ENCODE measurements at regions not wholly inside any gene's neighbourhood (a gene's known extent, or its start where the extent isn't known, plus 50 kb on each side); places are given as distances from the start of the nearest gene placed in this dataset.

- no peaks in the 10 kb centered on the region for H3K27me3 ChIP-seq (ENCODE audit: insufficient read depth, low read length)
- Mint-ChIP-seq H3K4me3 (ENCODE audit: unreplicated experiment) (no peak overlapping the region), H3K36me3 (ENCODE audit: low read depth, unreplicated experiment) (no peaks in the 10 kb centered on the region), H3K9me3 (ENCODE audit: unreplicated experiment) (peaks cover 3% of the 10 kb centered on the region), H3K4me1 (ENCODE audit: low read depth, unreplicated experiment) (no peaks in the 10 kb centered on the region), H3K27ac (ENCODE audit: unreplicated experiment) (no peak overlapping the region), H3K27me3 (ENCODE audit: low read depth, unreplicated experiment) (peaks cover 24% of the 10 kb centered on the region)
- H3K79me2 ChIP-seq (ENCODE audit: insufficient read depth, low read length), result no peaks in the 10 kb centered on the region
- no peak overlapping the region for H3K27ac ChIP-seq (ENCODE audit: low read depth, low read length)
- no peak overlapping the region for H3K4me3 ChIP-seq (ENCODE audit: insufficient read depth, low read depth, low read length)
- DNase-seq (ENCODE audit: low read depth) (no peak), FAIRE-seq (no peak)
- no peak overlapping the region for H3K9ac ChIP-seq (ENCODE audit: low read length)
- H3K4me2 ChIP-seq (ENCODE audit: low read length), result no peak overlapping the region
- no peaks in the 10 kb centered on the region for H3K9me3 ChIP-seq (ENCODE audit: insufficient read depth, low read depth, low read length)
- no peaks in the 10 kb centered on the region for H3K36me3 ChIP-seq (ENCODE audit: insufficient read depth, low read length)
- TF ChIP-seq EZH2 (IDR thresholded peaks at IDR 0.05; ENCODE audit: insufficient read depth, low read length), result no peak
- no peak overlapping the region for H2AFZ ChIP-seq (ENCODE audit: low read depth, low read length)
- H3K4me1 ChIP-seq (ENCODE audit: insufficient read depth, low read length), result no peaks in the 10 kb centered on the region
- H4K20me1 ChIP-seq (ENCODE audit: insufficient read depth, low read length), result no peaks in the 10 kb centered on the region
Measured at GRCh38 chr15:98390946-98391530, 257.3 kb upstream of the IGF1R start.

- Mint-ChIP-seq H3K4me3 (ENCODE audit: unreplicated experiment) (no peak overlapping the region), H3K36me3 (ENCODE audit: low read depth, unreplicated experiment) (no peaks in the 10 kb centered on the region), H3K9me3 (ENCODE audit: unreplicated experiment) (peaks cover 2% of the 10 kb centered on the region), H3K27ac (ENCODE audit: unreplicated experiment) (no peak overlapping the region), H3K4me1 (ENCODE audit: low read depth, unreplicated experiment) (no peaks in the 10 kb centered on the region), H3K27me3 (ENCODE audit: low read depth, unreplicated experiment) (peaks cover 19% of the 10 kb centered on the region)
- H3K9me3 ChIP-seq (ENCODE audit: insufficient read depth, low read depth, low read length), result no peaks in the 10 kb centered on the region
- H3K9ac ChIP-seq (ENCODE audit: low read length), result no peak overlapping the region
- H3K4me3 ChIP-seq (ENCODE audit: insufficient read depth, low read depth, low read length), result no peak overlapping the region
- H3K79me2 ChIP-seq (ENCODE audit: insufficient read depth, low read length), result no peaks in the 10 kb centered on the region
- TF ChIP-seq EZH2 (IDR thresholded peaks at IDR 0.05; ENCODE audit: insufficient read depth, low read length) (no peak), CTCF (IDR thresholded peaks at IDR 0.05; ENCODE audit: insufficient read depth, low read depth, low read length) (no peak)
- H2AFZ ChIP-seq (ENCODE audit: low read depth, low read length), result no peak overlapping the region
- no peaks in the 10 kb centered on the region for H4K20me1 ChIP-seq (ENCODE audit: insufficient read depth, low read length)
- no peak for DNase-seq (ENCODE audit: low read depth)
- no peak overlapping the region for H3K4me2 ChIP-seq (ENCODE audit: low read length)
- H3K4me1 ChIP-seq (ENCODE audit: insufficient read depth, low read length), result no peaks in the 10 kb centered on the region
- no peaks in the 10 kb centered on the region for H3K36me3 ChIP-seq (ENCODE audit: insufficient read depth, low read length)
- no peaks in the 10 kb centered on the region for H3K27me3 ChIP-seq (ENCODE audit: insufficient read depth, low read length)
- no peak for FAIRE-seq
- H3K27ac ChIP-seq (ENCODE audit: low read depth, low read length), result no peak overlapping the region
Measured at GRCh38 chr15:98391568-98391967, 256.8 kb upstream of the IGF1R start.

- TF ChIP-seq CTCF (IDR thresholded peaks at IDR 0.05; ENCODE audit: insufficient read depth, low read depth, low read length), result no peak
- no peak for TF ChIP-seq EZH2 (IDR thresholded peaks at IDR 0.05; ENCODE audit: insufficient read depth, low read length)
- Histone ChIP-seq H2AFZ (ENCODE audit: low read depth, low read length) (no peak overlapping the region), H3K4me2 (ENCODE audit: low read length) (no peak overlapping the region), H3K9me3 (ENCODE audit: insufficient read depth, low read depth, low read length) (no peaks in the 10 kb centered on the region), H3K27ac (ENCODE audit: low read depth, low read length) (no peak overlapping the region), H4K20me1 (ENCODE audit: insufficient read depth, low read length) (no peaks in the 10 kb centered on the region), H3K27me3 (ENCODE audit: insufficient read depth, low read length) (no peaks in the 10 kb centered on the region), H3K36me3 (ENCODE audit: insufficient read depth, low read length) (no peaks in the 10 kb centered on the region), H3K9ac (ENCODE audit: low read length) (no peak overlapping the region), H3K4me1 (ENCODE audit: insufficient read depth, low read length) (no peaks in the 10 kb centered on the region), H3K79me2 (ENCODE audit: insufficient read depth, low read length) (no peaks in the 10 kb centered on the region), H3K4me3 (ENCODE audit: insufficient read depth, low read depth, low read length) (no peak overlapping the region)
- no peak overlapping the region for H3K4me3 Mint-ChIP-seq (ENCODE audit: unreplicated experiment)
- H3K36me3 Mint-ChIP-seq (ENCODE audit: low read depth, unreplicated experiment), result no peaks in the 10 kb centered on the region
- H3K27me3 Mint-ChIP-seq (ENCODE audit: low read depth, unreplicated experiment), result peaks cover 19% of the 10 kb centered on the region
- H3K9me3 Mint-ChIP-seq (ENCODE audit: unreplicated experiment), result no peaks in the 10 kb centered on the region
- H3K27ac Mint-ChIP-seq (ENCODE audit: unreplicated experiment), result no peak overlapping the region
- no peak for FAIRE-seq
- no peak for DNase-seq (ENCODE audit: low read depth)
- no peaks in the 10 kb centered on the region for H3K4me1 Mint-ChIP-seq (ENCODE audit: low read depth, unreplicated experiment)
Measured at GRCh38 chr15:98393471-98393870, 254.9 kb upstream of the IGF1R start.
